ENCODE measurements at regions not wholly inside any gene's neighbourhood (a gene's known extent, or its start where the extent isn't known, plus 50 kb on each side); places are given as distances from the start of the nearest gene placed in this dataset.

GRCh38 chr15:31570591-31570990, 244.0 kb downstream of the KLF13 start:
- Histone ChIP-seq H3K4me1 (no peaks in the 10 kb centered on the region), H3K4me3 (no peak overlapping the region), H3K36me3 (ENCODE audit: low read depth, missing control alignments) (no peaks in the 10 kb centered on the region), H3K9me3 (no peaks in the 10 kb centered on the region), H3K27ac (no peak overlapping the region), H3K27me3 (no peaks in the 10 kb centered on the region)
- 85 to 95% methylated on average over 11 of the region's 11 CpGs for WGBS, 2 donors
- TF ChIP-seq POLR2A (IDR thresholded peaks at IDR 0.05) = no peak
- TF ChIP-seq, protein P1, sequence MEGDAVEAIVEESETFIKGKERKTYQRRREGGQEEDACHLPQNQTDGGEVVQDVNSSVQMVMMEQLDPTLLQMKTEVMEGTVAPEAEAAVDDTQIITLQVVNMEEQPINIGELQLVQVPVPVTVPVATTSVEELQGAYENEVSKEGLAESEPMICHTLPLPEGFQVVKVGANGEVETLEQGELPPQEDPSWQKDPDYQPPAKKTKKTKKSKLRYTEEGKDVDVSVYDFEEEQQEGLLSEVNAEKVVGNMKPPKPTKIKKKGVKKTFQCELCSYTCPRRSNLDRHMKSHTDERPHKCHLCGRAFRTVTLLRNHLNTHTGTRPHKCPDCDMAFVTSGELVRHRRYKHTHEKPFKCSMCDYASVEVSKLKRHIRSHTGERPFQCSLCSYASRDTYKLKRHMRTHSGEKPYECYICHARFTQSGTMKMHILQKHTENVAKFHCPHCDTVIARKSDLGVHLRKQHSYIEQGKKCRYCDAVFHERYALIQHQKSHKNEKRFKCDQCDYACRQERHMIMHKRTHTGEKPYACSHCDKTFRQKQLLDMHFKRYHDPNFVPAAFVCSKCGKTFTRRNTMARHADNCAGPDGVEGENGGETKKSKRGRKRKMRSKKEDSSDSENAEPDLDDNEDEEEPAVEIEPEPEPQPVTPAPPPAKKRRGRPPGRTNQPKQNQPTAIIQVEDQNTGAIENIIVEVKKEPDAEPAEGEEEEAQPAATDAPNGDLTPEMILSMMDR (IDR thresholded peaks at IDR 0.05) = no peak
- intact Hi-C loops (cut with DNase I; ENCODE audit: low total_unique reads) = no loop called here
- DNase-seq = no peak

- TF ChIP-seq POLR2A (IDR thresholded peaks at IDR 0.05) = no peak
- TF ChIP-seq, protein P1 (IDR thresholded peaks at IDR 0.05) = no peak
- Histone ChIP-seq H3K4me1 (no peaks in the 10 kb centered on the region), H3K27ac (no peak overlapping the region), H3K27me3 (no peaks in the 10 kb centered on the region), H3K36me3 (ENCODE audit: low read depth, missing control alignments) (no peaks in the 10 kb centered on the region), H3K9me3 (no peaks in the 10 kb centered on the region), H3K4me3 (no peak overlapping the region)
- intact Hi-C loops (cut with DNase I; ENCODE audit: low total_unique reads) = no loop called here
- DNase-seq = no peak
- 58 to 68% methylated on average over 3 of the region's 3 CpGs for WGBS, 2 donors
These were observed 245.0 kb downstream of the KLF13 start for GRCh38 chr15:31571676-31572075.

DNA sequence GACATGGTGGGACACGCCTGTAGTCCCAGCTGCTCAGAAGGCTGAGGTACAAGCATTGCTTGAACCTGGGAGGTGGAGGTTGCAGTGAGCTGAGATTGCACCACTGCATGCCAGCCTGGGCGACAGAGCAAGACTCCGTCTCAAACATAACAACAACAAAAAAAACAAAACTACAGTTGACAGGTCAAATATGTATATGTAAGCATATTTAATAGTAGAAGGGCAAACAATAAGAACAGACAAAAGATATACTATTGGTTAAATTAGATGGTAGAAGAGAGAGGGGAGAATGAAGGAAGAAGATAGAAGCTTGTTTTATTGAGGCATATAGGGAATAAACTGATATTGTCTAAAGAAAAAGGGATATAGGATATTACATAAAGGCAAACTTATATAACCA, 247.1 kb downstream of the KLF13 start:
- Histone ChIP-seq H3K4me3 (no peak overlapping the region), H3K4me1 (no peaks in the 10 kb centered on the region), H3K36me3 (ENCODE audit: low read depth, missing control alignments) (no peaks in the 10 kb centered on the region), H3K27me3 (no peaks in the 10 kb centered on the region), H3K27ac (no peak overlapping the region), H3K9me3 (no peaks in the 10 kb centered on the region)
- no peak for TF ChIP-seq POLR2A (IDR thresholded peaks at IDR 0.05)
- TF ChIP-seq, protein P1 (IDR thresholded peaks at IDR 0.05) = no peak
- intact Hi-C loops (cut with DNase I; ENCODE audit: low total_unique reads) = no loop called here
- WGBS, 2 donors = 85 to 95% methylated on average over 3 of the region's 3 CpGs
- no peak for DNase-seq

DNA sequence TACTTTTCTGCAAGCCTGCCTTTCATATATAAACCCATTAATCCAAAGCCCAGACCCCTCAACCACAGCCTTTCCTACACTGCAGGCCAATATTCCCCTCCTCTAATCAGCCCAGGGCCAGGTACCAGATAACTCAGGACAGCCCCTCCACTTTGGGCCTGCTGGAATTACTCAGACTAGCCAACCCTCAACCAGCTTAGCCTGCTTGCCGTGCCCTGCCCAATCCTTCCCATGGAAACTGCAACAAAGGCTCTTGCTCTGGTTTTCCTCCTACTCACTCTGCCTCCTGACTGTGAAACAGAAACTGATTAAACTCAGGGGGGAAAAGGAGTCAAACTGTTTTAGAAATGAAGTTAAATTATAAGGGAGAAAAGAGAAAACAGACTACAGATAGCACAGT, 248.1 kb downstream of the KLF13 start:
- no peaks in the 10 kb centered on the region for H3K4me1 ChIP-seq
- no peak for DNase-seq
- H3K4me3 ChIP-seq = no peak overlapping the region
- H3K27me3 ChIP-seq = no peaks in the 10 kb centered on the region
- H3K9me3 ChIP-seq = no peaks in the 10 kb centered on the region
- intact Hi-C loops (cut with DNase I; ENCODE audit: low total_unique reads) = no loop called here
- TF ChIP-seq, protein P1 (IDR thresholded peaks at IDR 0.05) = no peak
- no peak for TF ChIP-seq POLR2A (IDR thresholded peaks at IDR 0.05)
- H3K27ac ChIP-seq = no peak overlapping the region
- 50% methylated on average over 1 of the region's 1 CpG for WGBS, 2 donors
- H3K36me3 ChIP-seq (ENCODE audit: low read depth, missing control alignments) = no peaks in the 10 kb centered on the region

- H3K4me1 ChIP-seq = no peaks in the 10 kb centered on the region
- DNase-seq = no peak
- TF ChIP-seq, protein P1 (IDR thresholded peaks at IDR 0.05) = no peak
- TF ChIP-seq POLR2A (IDR thresholded peaks at IDR 0.05) = no peak
- no peaks in the 10 kb centered on the region for H3K9me3 ChIP-seq
- no peak overlapping the region for H3K27ac ChIP-seq
- WGBS, 2 donors = 62 to 66% methylated on average over 5 of the region's 5 CpGs
- no peaks in the 10 kb centered on the region for H3K27me3 ChIP-seq
- intact Hi-C loops (cut with DNase I; ENCODE audit: low total_unique reads) = no loop called here
- H3K4me3 ChIP-seq = no peak overlapping the region
- no peaks in the 10 kb centered on the region for H3K36me3 ChIP-seq (ENCODE audit: low read depth, missing control alignments)
These were observed 250.5 kb downstream of the KLF13 start for GRCh38 chr15:31577108-31577507.

Measured in testis (tissue), 2 donors.